GM21423 (cell line): ENCODE measurements at regions not wholly inside any gene's neighbourhood (a gene's known extent, or its start where the extent isn't known, plus 50 kb on each side); places are given as distances from the start of the nearest gene placed in this dataset.

Source experiments
- ATAC-seq: cut with Tn5 transposase; IDR thresholded peaks from one replicate; pipeline ENCODE4 v1.9.1; 2021; ENCODE audit warnings: mild to moderate bottlenecking, moderate library complexity; ENCODE audit not compliant: unreplicated experiment

DNA sequence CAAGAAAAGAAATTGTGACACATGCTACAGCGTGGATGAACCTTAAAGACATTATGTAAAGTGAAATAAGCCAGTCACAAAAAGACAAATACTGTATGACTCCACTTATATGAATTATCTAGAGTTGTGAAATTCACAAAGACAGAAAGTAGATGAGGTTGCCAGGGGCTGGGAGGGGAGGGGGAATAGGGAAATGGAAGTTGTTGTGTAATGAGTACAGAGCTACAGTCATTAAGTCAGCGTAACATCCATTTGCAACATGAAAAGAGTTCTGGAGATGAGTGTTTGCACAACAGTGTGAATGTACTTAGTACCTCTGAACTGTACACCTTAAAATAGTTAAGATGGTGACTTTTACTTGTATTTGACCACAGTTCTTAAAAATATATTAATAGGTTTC lies 112.1 kb upstream of the CDK1 start:
- no peak for ATAC-seq

DNA sequence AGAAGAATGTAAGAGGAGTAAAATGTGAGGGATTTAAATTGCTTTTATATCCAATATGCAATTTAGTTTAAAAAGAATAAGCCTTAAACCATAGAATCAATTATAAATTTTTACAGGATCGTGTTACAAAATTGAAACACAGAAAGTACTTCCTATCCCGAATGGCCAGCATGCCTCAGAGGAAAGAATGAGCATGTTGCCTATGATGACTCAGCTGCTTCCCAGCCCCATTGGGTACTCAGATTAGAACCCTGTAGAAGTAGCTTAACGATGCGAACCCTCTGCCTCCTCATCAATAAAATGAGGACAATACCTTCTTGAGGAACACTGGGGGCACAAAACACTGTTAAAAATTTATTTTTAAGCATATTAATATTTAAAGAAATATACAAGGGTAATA lies 113.4 kb upstream of the CDK1 start:
- ATAC-seq = no peak

DNA sequence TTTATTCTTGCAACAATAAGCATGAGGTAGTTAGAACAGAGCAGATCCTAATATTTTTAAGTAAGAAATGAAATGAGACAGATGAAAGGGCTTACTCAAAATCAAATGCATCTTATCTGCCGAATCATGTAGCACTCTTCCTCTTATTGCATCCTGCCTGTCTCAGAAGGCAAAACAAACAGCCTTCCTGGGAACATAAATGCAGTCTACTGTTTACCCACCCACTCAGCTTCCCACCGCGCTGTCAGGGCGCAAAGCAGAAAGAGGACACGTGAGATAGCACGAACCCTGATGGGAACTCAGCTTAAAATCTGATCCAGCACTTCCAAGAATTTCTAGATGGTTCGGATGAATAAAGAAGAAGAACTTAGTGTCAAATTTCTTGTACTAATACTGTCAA lies 114.4 kb upstream of the CDK1 start:
- no peak for ATAC-seq

DNA sequence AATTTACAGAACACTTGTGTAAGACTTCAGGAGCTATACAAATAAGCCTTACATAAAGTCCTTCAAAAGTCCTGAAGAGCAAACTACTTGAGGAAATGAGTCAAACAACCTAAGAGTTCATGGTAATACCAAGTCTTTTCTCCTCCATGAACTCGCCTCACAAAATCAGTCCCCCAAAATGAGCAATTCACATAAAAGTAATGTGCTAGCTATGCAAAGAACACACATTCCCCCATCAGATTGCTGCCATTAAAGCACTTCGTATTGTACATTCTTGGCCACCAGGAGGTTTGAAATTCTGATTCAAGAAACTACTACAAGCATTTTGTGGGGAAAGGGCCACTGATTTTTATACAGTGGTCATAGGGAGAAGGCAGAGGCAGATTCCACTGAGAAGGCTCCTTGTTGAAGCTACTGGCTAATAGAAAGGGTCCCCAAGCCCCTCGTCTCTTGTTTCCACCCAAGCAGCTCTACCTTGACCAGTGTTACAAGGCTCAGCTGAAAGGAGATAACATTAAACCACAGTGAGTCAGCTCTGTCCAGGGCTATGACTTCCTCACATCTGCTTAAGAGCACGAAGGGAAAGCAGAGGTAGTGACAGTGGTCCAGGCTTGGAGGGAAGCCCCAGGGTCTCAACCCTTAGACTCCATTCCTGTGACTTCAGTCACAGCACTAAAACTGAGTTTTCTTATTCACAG lies 115.2 kb upstream of the CDK1 start:
- no peak for ATAC-seq

DNA sequence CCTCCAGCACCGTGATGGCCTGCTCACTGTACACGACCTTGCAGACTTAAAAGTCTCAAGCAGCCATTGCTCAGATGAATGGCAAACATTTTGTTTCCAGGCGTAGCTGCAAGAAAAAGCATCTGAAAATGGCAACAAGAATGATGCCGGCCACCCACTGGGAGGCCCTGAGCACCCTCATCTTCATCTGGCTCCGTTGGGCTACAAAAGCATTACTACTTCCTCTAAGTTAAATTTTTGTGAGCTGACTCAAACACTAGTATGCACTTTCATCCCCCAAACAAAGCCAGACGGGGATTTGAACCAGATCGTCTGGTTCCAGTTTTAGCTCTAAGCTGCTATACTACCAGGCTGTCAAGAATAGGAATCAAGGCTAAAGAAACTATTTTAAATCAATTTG lies 116.6 kb upstream of the CDK1 start:
- no peak for ATAC-seq

DNA sequence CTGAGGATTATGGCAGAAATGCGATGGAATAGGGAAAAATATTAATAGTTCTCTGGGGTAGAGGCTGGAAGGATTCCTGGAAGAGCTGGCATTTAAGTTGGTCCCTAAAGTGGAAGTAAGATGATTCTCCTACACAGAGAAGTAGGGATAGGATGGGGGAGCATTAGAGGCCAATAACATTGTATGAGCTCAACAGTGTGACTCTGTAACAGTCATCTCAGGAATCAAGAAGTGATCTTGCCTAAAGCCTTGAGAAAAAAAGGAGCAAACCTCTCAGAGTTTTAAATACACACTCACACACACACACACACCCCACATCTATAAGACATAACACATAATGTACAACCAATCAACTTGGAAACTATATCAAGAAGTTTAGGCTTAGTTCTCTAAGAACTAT lies 117.7 kb upstream of the CDK1 start:
- no peak for ATAC-seq

DNA sequence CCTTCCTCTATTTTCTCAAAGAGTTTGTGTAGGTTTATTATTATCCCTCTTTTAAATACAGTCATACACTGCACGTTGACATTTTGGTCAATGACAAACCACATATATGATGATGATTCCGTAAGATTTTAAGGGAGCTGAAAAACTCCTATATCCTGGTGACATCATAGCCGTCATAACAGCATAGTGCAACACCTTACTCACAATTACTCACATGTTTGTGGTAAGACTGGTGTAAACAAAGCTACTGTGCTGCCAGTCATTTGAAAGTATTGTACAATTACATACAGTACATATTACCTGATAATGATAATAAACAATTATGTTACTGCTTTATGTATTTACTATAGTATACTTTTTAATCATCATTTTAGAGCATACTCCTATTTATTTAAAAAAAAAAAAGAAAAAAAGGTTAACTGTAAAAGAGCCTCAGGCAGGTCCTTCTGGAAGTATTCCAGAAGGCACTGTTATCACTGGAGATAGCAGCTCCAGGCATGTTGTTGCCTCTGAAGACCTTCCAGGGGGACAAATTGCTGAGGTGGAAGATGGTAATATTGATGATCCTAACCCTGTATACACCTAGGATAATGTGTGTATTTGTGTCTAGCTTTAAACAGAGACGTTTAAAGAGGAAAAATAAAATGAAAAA lies 123.3 kb upstream of the CDK1 start:
- ATAC-seq = no peak

DNA sequence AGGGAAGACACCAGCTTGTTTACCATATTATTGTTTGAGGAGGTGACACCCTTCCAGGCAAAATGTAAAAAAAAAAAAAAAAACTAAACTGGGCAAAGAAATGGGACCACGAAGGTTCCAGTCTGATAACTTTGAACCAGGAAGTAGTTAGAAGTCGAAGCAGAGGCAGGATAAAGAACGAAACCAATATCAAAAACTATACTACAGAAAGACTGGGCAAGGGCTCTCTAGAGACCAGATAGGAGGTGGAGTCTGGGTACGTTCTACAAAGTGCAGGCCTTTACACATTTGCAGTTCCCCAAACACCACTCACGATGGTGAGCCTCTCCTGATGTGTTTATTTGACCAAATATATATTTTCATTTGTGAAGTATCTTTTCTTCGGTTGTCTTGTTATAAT lies 125.7 kb upstream of the CDK1 start:
- peak; percentile 96 for ATAC-seq

DNA sequence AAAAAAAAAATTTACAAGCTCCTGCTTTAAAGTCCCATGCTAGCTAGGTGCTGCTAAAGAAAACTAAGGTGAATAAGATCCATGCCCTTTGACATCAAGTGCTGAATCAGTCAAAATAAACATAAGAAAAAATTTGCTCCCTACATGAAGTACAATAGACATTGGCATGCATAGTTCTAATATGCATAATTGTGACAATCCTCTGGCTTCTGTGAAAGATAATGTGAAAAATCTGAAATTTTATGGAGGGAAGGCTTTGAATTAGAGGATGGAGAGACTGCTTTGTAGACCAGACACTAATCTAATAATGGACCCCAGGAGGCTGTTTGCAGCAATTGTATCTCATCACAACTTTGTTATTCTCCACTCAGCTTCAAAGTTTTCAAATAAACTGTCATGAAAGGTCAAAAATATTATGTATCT lies 127.9 kb upstream of the CDK1 start:
- ATAC-seq = no peak

DNA sequence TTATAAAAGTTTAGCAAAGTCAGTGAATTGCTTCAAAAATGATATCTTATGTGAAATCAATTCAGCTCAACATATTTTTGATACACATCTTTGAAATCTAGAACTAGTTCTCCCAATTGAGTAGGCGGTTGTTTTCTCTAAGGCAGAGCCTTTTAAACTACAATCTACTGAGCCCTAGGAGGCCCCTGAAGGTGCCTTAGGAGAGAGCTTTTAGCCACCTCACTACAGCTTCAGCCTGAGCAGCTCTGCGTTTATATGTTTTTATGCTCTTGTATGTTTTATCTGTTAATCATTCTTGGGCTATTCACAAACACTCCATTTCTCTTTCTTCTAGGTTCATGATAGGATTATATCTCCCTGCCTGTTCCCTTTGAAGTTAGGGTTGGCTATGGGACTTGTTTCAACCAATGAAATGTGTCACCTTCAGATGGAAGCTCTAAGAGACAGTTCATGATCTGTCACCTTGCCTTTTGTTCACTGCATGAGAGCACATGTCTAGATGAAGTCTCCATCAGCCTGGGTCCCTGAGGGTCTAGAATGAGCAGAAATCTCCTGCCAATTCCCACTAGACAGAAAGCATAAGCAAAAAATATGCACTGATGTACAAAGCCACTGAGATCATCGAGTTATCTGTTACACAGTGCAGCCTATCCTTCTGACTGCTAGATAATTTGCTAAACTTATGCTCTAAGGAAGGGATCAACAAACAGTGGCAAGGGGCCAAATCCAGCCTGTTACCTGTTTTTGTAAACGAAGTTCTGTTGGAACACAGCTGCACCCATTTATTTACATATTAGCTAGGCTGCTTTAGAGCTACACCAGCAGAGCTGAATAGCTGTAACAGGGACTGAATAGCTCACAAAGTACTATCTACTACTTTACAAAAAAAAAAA lies 128.5 kb upstream of the CDK1 start:
- ATAC-seq = no peak

DNA sequence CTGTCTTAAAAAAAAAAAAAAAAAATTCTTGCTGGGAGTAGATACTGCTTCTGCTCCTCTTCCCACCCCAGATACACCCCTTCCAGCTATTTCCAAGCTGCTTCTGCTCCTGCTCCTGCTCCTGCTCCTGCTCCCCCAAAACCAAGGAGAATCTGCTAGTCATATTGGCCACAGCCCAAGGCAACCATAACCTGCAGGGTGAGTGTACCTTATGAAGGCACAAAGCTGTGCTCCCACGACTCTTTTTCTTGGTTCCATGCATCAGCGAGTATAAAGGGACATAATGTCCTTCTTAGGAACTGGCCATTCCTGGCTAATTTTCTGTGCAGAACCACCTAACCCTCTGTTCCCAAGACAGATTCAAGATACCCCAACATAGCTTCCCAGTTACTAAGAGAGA lies 129.5 kb upstream of the CDK1 start:
- no peak for ATAC-seq

DNA sequence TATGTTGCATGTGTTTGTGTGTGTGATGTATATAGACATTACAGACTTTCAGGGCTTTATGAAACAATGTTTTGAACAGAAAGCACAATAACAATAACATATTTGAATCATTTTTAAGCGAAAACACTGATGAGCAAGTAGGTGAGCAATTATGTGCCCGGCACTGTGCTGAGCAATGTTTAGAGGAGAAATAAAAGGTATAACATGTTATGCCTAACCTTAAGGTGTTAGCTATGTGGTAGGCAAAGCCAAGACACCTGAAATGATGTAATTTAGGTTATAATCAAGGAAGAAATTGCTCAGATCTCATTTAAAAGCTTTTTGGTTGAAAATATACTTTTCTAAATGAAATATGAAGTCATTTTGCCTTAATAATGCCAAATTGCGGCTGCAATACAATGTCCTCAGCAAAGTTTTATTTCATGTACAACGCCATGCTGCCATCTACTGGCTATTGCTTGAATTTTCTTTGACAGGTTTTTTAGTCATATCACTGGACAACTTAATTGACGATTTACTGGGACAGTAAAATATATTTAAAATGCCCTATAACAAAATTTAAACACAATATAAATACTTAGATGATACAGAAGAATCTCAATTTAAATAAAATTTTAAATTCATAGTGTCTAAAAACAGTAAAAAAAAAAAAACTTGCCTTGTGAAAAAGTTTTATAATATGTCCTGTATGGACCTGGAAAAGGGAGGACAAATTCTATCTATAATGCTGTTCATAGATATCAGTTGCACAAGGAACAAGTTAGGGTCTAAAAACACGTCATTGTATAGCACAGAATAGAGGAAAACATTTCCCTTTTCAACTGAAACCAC lies 131.1 kb upstream of the CDK1 start:
- ATAC-seq = peak; percentile 66

DNA sequence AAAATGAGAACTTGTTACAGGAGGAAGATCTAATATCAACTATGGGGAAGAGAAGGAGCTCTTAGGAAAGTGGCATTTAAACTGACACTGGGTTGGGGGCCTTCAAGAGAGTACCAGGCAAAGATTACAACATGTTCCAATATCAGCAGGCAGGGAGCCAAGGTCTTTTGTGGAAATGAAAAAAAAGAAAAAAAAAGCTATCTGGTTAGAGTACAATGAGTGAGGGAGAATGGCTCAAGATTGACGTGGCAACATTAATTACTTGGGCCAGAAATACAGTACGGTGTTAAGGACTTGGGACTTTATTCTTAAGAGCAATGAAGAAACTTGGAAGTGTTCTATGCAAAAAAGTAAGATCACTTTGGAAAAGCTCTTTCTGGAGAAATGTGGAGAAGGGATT lies 132.3 kb upstream of the CDK1 start:
- no peak for ATAC-seq

DNA sequence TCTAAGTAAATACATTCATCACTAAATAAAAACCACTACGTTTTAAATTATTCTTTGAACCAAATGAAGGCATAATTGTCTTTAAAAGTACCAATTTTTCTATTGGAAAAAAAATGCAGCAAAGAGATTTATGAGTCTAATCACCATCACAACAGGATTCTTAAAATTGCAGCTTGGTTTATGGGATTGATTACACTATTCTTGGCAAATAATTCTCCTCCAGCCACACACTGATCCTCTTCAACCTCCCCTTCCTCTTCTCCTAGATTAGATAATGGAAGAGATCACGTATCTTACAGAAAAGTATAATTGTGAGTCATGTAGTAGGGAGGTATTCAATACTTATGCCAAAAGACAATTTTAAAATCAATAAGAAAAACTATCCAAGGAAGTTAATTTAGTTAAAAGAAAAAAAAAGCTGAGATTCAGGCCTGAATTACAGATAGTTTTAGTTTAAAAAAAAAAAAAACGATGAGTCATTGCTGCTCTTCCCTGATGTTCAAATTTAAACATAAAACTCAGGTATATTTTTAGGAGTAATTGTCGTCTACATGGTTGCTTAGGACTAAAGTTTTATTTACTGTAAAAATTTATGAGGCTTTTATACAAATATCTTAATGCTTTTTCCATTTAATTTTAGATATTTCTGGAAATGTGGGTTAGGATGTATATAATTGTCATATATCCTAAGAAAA lies 133.7 kb upstream of the CDK1 start:
- ATAC-seq = no peak

DNA sequence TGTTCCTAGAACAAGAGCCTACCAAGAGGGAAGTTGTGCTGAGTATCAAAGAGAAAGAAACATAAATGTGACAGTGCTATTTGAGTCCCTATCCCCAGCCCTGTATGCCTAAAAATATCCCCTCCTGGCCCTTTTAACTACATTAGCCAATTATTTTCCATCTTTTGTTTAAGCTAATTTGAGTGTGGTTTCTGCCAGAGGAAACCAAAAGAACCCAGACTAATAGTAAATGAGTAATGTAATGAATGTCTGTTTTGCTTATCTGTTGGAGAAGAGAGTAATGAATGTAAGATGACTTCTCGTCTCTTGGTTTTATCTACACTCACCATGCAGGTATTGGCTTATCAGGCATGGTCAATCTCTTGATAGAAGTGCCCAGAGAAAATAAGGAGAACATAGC lies 134.4 kb upstream of the CDK1 start:
- no peak for ATAC-seq

DNA sequence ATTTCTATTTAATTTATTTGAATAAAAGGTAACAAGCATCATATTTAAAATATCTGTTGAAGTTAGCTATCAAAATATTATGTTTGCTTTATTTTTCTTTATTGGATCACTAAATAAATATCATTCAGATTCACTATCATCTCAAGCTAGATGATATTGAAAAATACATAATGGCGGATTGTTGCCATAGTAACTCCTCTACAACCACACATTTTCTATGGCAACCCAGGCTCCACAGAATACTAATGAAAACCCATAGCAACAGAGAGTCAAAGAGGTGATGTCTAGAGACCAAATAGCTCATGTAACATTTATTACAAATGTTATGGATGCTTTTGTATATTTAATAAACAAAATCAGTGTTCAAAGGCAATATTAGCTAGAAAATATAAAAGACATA lies 148.9 kb upstream of the CDK1 start:
- no peak for ATAC-seq

DNA sequence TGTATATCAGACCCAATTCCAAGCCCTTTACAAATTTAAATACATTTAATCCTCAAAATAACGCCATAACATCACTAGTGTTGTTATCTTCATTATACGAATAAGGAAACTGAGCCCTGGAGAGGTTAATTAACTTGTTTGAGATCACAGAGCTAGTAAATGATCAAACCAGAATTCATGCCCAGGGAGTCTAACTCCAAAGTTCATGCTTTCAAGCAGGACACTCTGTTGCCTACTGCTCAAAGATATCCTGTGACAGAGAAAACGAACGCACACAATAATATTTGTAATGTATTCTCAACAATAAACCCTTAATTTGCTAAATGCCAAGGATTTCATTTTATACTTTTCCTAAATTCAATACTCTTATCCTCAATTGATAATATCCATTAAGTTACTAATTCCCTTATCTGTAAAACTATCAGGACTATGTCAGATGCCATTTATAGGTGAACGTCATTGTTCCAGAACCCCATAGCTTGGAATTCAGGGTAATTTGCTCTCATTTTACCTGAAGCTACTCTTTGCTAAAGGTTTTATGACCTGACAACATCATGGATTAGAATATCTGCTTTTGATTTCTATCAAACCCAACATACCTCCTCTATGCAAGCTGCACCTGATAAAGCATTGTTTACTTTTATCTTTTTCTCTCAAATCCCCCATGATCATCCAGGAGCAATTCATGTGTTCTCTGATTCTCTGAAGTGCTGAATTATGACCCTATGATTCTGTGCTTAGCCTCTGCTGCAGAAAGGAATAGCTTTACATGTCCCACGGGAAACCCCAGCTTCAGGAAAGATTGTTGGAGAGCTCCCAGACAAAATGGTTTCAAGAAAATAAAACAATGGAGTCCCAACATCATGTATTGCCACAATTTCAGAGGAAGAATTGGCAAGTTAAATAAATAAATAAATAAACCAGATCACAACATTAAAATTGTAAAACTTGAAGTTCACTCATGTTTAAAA lies 150.2 kb upstream of the CDK1 start:
- no peak for ATAC-seq

DNA sequence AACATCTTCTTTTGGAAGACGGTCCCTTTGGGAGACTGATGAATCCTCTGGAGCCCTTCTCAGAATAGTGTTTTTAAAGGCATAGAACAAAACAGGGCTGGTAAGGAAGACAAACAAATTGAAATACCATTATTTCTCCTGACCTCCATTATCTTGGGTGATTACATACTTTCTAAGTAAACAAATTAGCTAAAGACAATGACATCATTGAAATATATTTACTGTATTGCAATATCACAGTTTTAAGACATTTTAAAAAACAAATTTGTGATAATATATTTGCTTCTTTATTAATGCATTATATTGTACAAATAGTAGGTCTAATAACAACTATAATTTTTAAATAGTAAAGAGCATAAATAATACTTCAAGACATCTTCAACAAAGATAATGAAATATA lies 152.2 kb upstream of the CDK1 start:
- ATAC-seq = no peak

DNA sequence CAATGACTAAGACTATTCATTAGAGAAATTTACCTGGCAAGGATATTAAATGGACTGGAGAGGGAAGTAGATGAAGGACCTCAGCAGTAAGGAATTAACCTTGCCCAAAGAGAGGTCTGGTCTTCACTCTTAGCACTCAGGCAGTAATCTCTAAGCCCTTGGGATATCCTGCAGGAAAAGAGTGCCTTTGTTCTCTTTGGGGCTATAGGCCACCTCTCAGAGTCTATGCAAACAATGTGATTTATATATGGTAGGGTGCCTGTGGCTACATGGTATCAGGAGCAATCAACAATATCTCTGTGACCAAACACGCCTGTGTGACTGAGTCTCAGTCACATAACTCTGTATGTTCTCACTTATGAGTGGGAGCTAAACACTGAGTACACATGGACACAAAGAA lies 154.7 kb upstream of the CDK1 start:
- ATAC-seq = no peak
